ENCODE measurements at regions not wholly inside any gene's neighbourhood (a gene's known extent, or its start where the extent isn't known, plus 50 kb on each side); places are given as distances from the start of the nearest gene placed in this dataset.

DNA sequence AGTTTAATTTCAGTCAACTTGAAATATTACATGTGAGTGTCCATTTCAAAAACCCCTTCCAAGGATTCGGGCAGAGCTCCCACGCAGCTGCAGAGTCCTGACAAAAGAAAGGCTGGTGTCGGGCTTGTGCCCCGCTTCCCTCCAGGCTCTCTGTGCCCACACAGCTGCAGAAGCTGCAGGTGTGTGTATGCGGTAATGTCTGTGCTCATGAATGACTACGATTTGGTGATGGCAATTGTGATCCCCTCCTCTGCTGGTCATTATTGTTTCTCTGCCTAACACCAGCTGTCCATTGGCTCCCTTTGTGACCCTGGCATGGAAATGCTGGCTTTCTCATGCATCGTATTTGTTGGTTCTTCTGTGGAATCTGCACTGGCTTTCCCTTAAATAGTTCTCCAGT is 224.8 kb downstream of the NUP35 start:
- no peak overlapping the region for H3K27ac ChIP-seq
- TF ChIP-seq, protein P1, sequence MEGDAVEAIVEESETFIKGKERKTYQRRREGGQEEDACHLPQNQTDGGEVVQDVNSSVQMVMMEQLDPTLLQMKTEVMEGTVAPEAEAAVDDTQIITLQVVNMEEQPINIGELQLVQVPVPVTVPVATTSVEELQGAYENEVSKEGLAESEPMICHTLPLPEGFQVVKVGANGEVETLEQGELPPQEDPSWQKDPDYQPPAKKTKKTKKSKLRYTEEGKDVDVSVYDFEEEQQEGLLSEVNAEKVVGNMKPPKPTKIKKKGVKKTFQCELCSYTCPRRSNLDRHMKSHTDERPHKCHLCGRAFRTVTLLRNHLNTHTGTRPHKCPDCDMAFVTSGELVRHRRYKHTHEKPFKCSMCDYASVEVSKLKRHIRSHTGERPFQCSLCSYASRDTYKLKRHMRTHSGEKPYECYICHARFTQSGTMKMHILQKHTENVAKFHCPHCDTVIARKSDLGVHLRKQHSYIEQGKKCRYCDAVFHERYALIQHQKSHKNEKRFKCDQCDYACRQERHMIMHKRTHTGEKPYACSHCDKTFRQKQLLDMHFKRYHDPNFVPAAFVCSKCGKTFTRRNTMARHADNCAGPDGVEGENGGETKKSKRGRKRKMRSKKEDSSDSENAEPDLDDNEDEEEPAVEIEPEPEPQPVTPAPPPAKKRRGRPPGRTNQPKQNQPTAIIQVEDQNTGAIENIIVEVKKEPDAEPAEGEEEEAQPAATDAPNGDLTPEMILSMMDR (conservative IDR thresholded peaks at IDR 0.05): no peak

DNA sequence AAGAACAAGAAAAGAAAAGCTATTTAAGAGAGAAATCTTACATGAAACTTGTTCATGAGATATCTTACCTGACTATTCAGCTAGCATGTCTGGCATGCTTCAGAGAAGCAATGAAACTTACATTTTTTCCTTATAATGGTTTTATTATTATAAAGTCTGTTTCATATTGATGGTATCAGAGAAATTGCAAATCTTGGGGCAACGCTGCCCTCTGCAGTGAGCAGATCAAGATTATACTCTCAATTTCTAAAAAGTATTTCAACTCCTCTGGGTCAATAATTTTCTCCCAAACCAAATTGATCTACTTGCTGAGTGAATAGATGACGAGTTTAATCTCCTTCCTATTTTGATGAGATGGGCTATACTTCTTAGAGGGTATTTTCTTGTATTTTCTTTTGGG is 235.6 kb downstream of the NUP35 start:
- no peak overlapping the region for H3K27ac ChIP-seq
- TF ChIP-seq, protein P1 (conservative IDR thresholded peaks at IDR 0.05): peak; percentile 23

DNA sequence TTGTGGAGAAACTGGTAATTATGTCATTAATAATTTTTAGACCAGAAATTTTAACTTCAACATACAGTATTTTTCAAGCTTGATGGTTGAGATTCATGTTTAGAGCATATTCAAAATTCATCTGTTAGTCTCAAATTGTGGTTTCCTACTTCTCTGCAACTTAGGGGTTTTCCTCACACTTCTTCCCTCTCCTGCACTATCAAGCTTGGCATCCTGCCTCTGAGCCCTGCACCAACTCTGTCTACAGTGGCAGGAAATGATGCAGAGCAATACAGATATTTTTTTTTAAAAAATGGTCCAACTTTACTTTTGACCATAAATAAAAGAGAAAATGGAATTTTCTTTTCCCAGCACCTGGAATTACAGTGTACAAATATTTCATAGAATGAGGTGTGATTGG is 247.3 kb downstream of the NUP35 start:
- no peak overlapping the region for H3K27ac ChIP-seq
- TF ChIP-seq, protein P1 (conservative IDR thresholded peaks at IDR 0.05): no peak

DNA sequence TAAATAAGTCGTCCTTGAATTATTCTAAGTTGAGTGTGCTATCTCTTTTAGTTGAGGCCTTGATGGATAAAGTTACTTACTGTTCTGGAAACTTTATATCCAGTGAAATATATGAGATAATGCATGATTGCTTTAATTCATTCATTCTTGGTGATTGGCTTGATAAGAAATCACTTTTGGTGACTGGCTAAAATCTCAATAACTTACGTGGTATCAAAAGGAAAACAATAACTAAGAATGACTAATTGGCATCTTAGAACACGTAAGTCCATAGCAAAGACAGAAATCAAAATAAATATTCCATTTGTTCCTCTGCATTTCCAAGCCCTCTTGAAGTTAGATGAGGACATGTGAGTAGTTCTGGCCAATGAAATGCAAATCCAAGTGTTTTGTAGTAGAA is 251.6 kb downstream of the NUP35 start:
- TF ChIP-seq, protein P1 (conservative IDR thresholded peaks at IDR 0.05): no peak
- no peak overlapping the region for H3K27ac ChIP-seq

DNA sequence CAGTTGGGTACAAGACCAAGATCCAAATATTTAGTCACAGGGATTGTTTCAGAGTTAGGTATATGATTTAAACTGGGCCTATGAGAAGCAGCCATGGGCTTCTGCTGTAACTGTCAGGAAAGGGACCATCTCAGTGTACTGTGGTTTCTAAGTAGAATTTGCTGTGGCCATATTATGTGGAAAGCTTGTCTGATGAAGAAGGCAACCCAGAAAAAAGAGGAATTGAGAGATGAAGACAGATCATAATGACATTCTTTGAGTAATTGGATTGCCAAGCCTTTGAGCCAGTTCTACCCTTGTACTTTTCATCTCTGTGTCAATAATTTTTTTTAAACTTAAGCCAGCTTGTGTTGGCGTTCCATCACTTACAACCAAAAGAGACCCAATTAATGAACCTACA is 259.6 kb downstream of the NUP35 start:
- H3K27ac ChIP-seq: no peak overlapping the region
- TF ChIP-seq, protein P1 (conservative IDR thresholded peaks at IDR 0.05): no peak

DNA sequence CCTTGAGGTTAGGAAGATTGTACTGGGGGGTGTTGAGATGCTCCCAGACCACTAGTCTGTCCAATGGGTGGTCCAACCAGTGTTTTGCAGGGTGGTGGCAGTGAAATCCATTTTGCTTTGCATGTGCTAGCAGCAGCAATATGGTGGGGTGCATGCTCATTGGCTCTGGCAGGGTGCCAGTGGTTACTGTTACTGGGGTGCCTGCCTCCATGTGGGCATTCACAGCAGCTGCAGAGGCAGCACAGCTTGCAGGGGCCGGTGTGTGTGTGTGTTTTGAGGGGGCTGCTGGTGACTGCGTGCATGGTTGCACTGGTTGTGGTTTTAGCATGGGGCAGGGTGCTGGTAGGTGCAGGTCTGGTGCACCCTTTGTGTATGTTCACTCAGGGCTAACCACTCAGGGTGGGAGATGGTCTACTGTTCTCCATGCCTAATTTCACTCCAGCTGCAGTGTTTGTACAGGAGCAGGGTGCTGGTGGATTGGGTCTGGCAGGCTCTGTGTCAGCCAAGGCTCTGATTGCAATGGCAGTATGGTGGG is 265.4 kb downstream of the NUP35 start:
- TF ChIP-seq, protein P1 (conservative IDR thresholded peaks at IDR 0.05): no peak

DNA sequence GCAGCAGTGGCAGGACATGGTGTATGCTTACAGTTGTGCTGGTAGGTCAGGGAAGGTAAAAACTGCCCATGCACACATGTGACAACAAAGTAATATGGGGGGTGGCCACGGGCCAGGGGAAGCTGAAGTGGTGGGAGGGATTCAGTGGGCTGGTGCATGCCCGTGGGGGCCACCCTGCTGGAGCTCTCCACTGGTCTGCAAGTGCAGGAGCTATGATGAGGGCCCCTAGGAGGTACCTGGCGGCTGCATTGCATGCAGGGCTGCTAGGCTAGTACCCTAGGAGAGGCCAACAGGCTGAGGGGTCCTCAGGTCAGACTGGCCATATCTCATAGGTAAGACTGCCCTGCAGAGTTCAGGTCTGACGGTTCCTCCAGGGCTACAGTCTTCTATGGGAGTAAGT is 265.9 kb downstream of the NUP35 start:
- TF ChIP-seq, protein P1 (conservative IDR thresholded peaks at IDR 0.05): no peak

More for the DNA sequence above, 265.4 kb downstream of the NUP35 start:
- H3K27ac ChIP-seq: no peak overlapping the region

More for the DNA sequence above, 265.9 kb downstream of the NUP35 start:
- no peak overlapping the region for H3K27ac ChIP-seq
